ENCODE measurements at regions not wholly inside any gene's neighbourhood (a gene's known extent, or its start where the extent isn't known, plus 50 kb on each side); places are given as distances from the start of the nearest gene placed in this dataset.

DNA sequence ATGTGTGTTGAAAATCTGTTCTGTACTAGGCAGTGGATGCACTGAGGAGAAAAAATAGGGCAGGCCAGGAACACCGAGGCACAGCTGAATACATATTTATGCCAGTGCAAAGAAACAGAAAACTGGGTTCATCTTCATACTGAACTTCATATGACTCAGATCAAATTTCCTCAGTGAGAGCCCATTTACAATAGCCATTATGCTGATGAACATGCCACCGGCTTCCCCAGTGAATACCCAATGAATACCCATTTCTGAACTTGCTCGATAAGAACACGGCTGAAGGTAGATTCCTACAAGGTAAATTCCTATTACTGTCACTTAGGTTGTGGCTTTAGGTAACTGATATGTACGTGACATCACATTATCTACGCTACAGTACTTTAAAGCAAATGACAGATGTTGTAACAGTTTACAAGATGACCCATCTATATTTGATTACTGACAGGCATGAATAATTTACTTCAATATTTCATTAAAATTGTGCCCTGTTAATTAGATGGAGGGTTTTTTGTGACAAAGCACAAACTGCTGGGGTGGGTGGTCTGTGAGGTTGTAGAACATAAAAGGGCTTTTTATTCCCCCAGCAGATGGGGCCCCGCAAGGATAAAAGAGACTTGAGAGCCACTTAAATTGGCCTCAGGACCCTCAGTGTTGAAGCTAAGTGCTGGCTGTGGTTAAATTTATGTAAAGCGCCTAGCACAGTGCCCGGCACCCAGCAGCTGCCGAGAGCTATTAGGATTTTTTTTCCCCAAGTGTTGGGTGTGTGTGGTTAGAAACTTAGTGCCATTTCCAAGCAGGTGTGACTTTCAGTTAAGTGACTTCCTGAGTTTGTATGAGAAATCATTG, 264.5 kb downstream of the CD83 start:
- no peak for DNase-seq
- Histone ChIP-seq H2AFZ (no peak overlapping the region), H3K4me1 (replicated peaks; ENCODE audit: insufficient read depth) (no peaks in the 10 kb centered on the region), H3K27ac (no peak overlapping the region), H3K27me3 (ENCODE audit: insufficient read depth, low read depth) (no peaks in the 10 kb centered on the region), H3F3A (ENCODE audit: insufficient read depth, low read depth) (no peaks in the 10 kb centered on the region), H3K79me2 (ENCODE audit: low read depth) (no peaks in the 10 kb centered on the region), H3K4me3 (no peak overlapping the region), H3K9me3 (ENCODE audit: insufficient read depth, low read depth) (no peaks in the 10 kb centered on the region), H3K9me2 (ENCODE audit: insufficient read depth) (no peaks in the 10 kb centered on the region), H3K36me3 (ENCODE audit: low read depth) (no peaks in the 10 kb centered on the region), H3K4me2 (no peak overlapping the region), H4K20me1 (ENCODE audit: insufficient read depth) (no peaks in the 10 kb centered on the region)
- TF ChIP-seq CTCF (conservative IDR thresholded peaks at IDR 0.05) (no peak), EZH2 (IDR thresholded peaks at IDR 0.05; ENCODE audit: low read depth) (no peak)
- ChIA-PET POLR2A (ENCODE audit: unreplicated experiment) (no interaction called here), CTCF (no interaction called here)
- BruUV-seq (replicated peaks) = no TSS peak
- intact Hi-C loops (cut with micrococcal nuclease; ENCODE audit: unreplicated experiment) = no loop called here

DNA sequence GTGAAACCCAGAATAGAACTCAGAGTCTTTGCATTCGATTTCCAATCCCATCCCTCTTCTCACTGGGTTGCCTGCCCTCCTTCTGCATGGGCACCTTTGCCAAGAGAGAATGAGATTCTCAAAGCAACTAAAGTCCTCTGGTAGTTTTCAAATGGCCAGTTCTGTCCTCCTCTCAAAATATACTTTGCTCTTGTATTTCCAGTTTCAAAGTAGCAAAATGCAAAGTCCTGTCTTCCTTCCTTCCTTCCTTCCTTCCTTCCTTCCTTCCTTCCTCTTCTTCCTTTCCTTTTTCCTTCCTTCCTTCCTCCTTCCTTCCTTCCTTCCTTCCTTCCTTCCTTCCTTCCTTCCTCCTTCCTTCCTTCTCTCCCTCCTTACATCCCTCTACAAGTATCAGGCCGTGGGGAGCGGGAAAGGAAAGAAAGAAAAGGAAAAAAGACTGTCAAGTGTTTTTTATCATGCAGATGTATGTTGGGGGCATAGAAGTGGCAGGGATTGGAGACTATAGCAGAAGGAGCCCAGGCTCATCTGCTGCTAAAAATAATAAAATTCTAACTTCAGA, 265.2 kb downstream of the CD83 start:
- Histone ChIP-seq H3F3A (ENCODE audit: insufficient read depth, low read depth) (no peaks in the 10 kb centered on the region), H3K27ac (no peak overlapping the region), H3K9me3 (ENCODE audit: insufficient read depth, low read depth) (no peaks in the 10 kb centered on the region), H2AFZ (no peak overlapping the region), H3K79me2 (ENCODE audit: low read depth) (no peaks in the 10 kb centered on the region), H4K20me1 (ENCODE audit: insufficient read depth) (no peaks in the 10 kb centered on the region), H3K4me2 (no peak overlapping the region), H3K27me3 (ENCODE audit: insufficient read depth, low read depth) (no peaks in the 10 kb centered on the region), H3K4me1 (replicated peaks; ENCODE audit: insufficient read depth) (no peaks in the 10 kb centered on the region), H3K9me2 (ENCODE audit: insufficient read depth) (no peaks in the 10 kb centered on the region), H3K4me3 (no peak overlapping the region), H3K36me3 (ENCODE audit: low read depth) (no peaks in the 10 kb centered on the region)
- no peak for DNase-seq
- BruUV-seq (replicated peaks) = no TSS peak
- ChIA-PET POLR2A (ENCODE audit: unreplicated experiment) (no interaction called here), CTCF (no interaction called here)
- TF ChIP-seq CTCF (conservative IDR thresholded peaks at IDR 0.05) = no peak
- no peak for TF ChIP-seq EZH2 (IDR thresholded peaks at IDR 0.05; ENCODE audit: low read depth)
- intact Hi-C loops (cut with micrococcal nuclease; ENCODE audit: unreplicated experiment) = no loop called here

DNA sequence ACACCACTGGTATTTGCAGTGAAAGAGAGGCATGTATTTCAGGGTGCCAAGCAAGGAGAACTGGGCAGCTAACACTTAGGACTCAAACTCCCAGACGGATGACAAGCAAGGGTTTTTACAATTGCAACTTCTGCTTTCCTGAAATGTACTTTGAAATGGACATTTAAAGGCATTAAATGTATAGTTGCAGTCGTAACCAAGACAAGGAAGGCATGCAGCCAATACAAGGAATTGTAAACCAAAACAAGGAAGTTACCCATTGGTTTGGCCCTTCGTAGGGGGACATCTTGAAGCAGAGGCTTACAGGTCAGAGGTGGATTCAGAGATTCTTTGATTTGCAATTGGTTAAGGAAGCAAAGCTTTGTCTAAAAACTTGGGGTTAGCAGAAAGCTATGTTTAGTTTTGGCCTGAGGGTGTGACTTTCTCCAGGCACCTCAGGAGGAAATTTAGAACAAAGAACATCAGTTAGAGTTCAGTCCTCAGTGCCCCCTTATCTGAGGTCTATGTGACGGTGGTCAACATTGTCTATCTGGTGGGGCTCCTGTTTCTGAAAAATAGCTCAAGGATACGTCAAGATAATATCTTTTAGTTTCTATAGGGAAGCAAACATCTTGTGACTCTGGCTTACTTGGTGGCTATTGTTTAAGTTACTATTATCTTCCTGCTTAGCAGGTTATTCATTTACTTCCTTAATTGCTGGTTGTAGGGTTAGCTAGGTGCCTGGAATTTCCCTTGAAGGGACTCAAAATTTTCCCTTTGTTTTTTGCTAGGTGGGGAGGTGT, 266.0 kb downstream of the CD83 start:
- H3K27ac ChIP-seq = no peak overlapping the region
- no peaks in the 10 kb centered on the region for H4K20me1 ChIP-seq (ENCODE audit: insufficient read depth)
- H3K4me1 ChIP-seq (replicated peaks; ENCODE audit: insufficient read depth) = no peaks in the 10 kb centered on the region
- ChIA-PET CTCF (no interaction called here), POLR2A (ENCODE audit: unreplicated experiment) (no interaction called here)
- H3K4me3 ChIP-seq = no peak overlapping the region
- no TSS peak for BruUV-seq (replicated peaks)
- no peaks in the 10 kb centered on the region for H3K9me2 ChIP-seq (ENCODE audit: insufficient read depth)
- H3K9me3 ChIP-seq (ENCODE audit: insufficient read depth, low read depth) = no peaks in the 10 kb centered on the region
- intact Hi-C loops (cut with micrococcal nuclease; ENCODE audit: unreplicated experiment) = no loop called here
- DNase-seq = no peak
- H3K79me2 ChIP-seq (ENCODE audit: low read depth) = no peaks in the 10 kb centered on the region
- TF ChIP-seq EZH2 (IDR thresholded peaks at IDR 0.05; ENCODE audit: low read depth) (no peak), CTCF (conservative IDR thresholded peaks at IDR 0.05) (no peak)
- no peaks in the 10 kb centered on the region for H3K27me3 ChIP-seq (ENCODE audit: insufficient read depth, low read depth)
- H3F3A ChIP-seq (ENCODE audit: insufficient read depth, low read depth) = no peaks in the 10 kb centered on the region
- H3K4me2 ChIP-seq = no peak overlapping the region
- no peaks in the 10 kb centered on the region for H3K36me3 ChIP-seq (ENCODE audit: low read depth)
- no peak overlapping the region for H2AFZ ChIP-seq
